NCI-H82 treated with DMSO at 0.1 percent for 48 hours (cell line): ENCODE measurements at regions not wholly inside any gene's neighbourhood (a gene's known extent, or its start where the extent isn't known, plus 50 kb on each side); places are given as distances from the start of the nearest gene placed in this dataset.

ENCODE experiments used
- DNase-seq: peaks from one replicate; lab custom pipeline; 2025; ENCODE audit not compliant: unreplicated experiment; lab: John Stamatoyannopoulos, UW

DNA sequence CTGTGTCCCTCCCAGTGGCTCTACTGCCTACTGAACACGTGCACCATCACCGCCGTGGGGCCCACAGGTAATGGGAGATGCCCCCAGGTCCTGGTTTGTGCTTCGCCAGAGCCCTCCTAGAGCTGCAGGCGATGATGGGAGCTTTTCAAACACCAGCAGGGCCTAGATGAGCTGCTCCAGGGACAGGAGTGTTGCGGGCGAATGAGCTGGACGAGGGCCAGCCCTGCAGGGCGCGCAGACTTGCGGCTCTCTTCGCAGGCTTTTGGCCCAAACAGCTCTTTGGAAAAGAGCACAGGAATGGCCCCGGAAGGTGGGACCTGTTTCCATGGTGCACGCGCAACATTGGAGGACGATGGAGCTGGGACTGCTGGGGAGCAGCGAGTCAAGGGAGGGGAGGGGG lies 409.3 kb upstream of the SULF2 start:
- no peak for DNase-seq

DNA sequence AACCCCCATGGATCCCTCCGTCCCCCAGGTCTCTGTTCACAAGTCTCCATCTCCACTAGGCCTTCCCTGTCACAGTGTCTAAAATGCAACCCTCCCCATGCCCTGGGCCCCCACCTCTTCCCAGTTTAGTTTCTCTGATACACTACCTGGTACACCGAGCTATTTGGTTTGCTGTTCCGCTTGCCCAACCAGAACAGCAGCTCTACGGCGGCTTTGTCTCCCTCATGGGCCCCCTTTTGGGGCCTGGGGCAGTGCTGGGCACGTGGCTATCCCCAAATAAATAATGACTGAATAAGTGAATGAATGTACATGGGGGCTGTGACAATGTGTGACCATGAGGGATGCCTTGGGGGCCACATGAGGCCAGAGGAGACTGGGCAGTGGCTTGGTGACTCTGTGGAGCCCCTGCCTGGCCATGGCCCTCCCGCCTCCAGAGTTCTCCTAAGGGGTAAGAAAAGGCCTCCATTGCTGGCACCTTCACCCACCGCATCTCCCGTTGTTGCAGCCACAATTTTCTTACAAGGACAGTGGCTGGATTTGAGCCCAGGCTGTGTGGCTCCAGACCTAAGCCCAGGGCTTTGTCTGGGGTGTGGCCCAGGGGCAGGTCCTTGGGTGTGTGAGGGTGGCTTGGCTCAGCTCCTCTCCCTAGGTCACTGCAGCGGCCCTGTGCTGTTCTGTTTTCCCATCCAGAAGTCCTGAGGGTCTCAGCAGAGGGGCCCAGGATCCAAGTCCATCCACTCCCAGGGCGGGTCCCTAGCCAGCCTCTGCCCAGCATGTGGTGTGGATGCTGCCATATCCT lies 408.5 kb upstream of the SULF2 start:
- no peak for DNase-seq

DNA sequence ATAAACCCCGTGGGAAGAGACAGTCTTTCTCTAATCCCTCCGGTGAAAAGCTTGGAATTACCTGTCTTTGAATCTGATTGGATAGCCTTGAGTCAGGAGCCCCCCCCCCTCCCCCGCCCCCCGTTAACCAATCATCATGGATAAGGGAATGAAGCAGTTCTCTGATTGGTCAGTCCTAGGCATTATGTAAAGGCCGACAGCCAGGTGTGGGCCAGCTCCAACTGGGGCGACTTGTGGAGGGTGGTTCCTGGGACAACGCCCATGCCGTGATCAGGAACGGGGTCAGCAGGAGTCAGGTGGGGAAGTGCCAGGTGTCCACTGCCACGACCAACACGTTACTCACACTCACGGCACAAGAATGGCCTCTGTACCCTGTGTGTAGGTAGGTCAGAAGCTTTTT lies 406.8 kb upstream of the SULF2 start:
- DNase-seq: no peak

DNA sequence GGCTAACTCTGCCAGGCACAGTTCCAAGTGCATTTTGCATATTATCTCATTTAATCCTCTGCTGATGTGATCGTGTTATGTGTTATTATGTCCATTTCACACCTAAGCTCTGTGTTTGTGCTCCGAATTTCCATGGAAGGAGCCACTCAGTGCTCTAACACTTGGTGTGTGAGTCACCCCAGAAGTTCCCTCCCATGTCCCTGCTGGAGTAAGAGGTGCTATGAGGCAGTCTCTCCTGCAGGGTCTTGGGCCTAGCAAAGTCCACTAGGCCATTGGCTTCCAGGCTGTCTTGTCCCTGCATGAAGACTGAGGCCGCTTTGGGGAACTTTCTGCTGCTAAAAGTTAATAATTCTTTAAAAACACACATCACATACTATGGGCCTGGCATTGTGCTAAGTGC lies 405.9 kb upstream of the SULF2 start:
- peak; percentile 38 for DNase-seq

DNA sequence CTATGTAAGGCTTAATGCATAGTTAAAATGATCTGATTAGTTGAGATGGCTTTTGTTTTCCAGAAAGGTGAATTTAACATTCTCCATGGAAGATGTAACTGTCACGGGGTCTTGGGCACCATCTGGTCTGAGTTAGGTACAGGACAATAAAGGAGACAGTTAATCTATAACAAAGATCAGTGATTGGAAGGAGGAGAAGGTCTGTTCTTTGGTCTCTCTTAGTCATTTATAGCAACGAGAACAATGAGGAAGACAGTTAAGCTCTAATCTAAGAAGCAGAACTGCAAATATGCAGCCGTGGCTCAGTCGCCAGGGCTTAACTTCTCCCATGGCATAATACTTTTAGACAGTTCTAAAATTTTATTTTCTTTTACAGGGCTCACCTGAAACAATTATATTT lies 405.5 kb upstream of the SULF2 start:
- peak; percentile 74 for DNase-seq

DNA sequence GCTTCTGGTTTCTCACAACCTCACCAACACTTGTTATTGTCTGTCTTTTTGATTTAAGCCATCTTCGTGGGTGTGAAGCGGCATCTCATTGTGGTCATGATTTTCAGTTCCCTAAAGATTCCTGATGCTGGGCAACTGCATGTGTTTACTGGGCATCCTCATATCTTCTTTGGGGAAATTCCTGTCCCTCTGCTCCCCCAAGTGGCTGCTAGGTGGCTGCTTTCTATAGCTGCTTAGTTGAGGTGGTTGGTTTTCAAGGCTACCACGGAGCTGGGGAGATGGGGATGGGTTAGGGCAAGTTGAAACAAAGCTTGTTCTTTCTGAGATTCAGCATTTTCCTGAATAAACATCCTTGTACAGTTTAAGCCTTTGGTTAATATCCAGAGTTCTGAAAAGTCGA lies 403.9 kb upstream of the SULF2 start:
- no peak for DNase-seq

DNA sequence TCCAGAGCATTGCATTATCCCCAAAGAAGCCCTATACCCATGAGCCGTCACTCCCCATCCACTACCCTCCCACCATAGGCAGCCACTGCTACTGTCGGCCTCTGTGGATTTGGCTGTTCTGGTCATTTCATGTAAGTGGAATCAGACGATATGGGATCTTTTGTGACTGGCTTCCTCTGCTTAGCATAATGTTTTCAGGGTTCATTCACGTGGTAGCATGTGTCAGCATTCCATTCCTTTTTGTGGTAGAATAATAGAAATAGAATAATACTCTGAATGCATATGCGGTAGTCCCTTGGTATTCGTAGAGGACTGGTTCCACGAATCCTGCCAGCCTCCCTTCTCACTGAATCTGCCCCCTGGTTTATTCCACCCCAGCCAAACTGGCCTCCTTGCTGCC lies 402.6 kb upstream of the SULF2 start:
- no peak for DNase-seq

DNA sequence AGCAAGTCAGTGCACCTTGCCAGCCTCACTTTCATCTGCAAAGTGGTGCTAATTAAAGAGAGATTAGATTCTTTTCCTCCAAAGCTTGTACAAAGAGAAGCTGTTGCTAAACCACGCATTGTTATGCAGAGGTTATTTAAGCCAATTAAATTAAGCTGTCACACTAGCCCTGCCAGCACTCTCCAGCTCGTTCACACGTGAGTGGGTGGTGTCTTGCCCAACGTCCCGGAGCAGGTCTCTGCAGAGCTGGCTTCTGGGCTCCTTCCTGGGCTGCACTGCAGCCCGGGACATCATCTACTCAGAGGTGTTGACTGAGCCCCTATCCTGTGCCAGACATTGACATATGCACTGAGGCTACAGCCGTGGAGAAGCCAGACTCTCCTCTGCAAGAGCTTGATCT lies 401.6 kb upstream of the SULF2 start:
- peak; percentile 79 for DNase-seq

DNA sequence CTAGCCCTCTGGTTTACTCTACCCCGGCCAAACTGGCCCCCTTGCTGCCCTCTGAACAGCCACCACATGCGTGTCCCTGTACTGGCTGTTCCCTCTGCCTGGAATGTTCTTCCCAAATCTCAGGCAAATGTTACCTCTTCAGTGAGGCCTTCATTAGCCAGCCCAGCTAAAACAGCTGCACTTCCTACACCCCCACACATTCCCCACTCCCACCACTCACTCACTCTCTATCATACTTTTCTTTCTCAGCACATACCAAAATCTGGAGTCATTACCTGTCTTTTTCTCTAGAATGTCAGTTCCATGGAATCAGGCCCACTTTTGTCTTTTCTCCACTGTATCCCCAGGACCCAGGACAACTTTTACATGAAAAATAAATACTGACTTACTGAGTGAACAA lies 401.2 kb upstream of the SULF2 start:
- no peak for DNase-seq

DNA sequence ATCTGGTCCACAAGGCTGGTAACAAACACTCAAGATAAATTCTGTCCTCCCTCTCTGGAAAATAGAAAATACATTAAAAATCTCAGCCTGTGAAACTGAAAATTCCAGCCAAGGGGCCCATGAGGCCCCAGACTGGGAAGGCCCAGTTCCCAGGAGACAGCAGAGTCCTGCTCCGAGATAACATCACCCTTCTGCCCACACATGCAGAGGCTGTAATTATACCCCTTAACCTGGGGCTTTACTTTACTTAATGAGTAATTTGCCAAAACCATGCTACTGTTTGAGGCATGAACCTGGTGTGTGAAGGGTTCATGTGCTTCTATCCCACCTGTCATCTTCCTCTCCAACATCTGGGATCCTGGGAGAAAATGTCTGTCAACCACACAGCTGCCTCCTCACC lies 398.9 kb upstream of the SULF2 start:
- DNase-seq: no peak

DNA sequence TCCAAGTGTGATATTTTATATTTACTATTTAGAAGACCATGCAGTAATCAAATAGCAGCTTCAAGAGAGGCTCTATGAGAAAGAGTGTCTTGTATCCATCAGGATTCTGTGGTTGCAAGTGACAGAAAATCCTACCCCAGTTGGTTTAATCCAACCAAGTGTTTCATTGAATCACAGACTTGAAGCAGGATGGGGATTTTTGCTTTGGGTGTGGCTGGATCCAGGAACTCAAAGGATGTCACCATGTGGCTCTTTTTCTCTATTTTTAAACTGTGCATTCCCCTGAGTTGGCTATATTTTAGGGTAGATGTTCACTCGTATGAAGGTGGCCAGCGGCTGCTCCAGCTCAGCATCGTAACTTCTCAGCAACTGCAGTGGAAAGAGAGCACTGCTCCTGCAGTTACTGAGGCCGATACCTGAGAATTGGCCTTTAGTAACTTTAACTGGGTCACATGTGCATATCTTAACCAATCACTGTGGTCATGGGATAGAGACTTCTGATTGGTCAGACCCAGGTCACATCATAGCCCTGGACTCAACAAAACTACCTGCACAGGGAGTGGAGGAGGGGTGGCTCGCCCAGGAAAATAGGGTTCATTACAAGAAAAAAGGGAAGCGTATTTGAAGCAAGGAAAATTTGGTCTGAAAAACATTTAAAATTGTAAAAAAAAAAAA lies 396.1 kb upstream of the SULF2 start:
- no peak for DNase-seq

DNA sequence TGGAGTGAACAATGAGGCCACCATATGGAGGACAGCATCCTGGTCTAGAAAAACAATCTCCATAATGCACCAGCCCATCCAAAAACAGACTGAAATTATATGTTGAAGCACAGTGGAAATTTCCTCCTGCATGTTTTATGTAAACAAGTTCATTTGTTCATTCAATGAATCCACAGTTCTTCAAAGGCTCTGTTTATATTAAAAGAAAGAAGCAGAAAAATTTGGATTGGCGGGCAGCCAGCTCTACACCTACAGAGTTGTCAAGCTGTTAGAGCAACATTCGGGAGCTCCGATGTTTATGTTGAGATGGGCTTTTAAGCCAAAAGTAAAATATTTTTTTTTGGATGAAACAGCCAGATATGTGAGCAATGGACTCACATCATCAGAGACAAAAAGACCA lies 395.3 kb upstream of the SULF2 start:
- no peak for DNase-seq

DNA sequence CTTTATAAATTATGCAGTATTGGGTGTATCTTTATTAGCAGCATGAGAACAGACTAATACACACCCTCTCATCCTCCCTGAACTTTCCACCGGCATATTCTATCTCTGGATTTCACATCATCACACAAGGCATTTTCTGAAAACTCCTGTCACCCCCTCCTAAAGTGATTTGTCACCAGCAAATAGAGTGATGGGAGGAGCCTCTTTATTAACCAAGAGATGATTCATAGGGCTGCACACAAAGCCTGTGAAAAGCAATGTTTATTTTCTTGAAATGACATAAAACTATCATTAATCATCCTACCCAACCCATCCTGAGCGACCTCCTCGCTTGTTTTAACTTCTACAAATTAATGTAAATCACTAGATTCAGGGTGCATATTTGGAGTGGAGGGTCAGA lies 394.7 kb upstream of the SULF2 start:
- DNase-seq: no peak

DNA sequence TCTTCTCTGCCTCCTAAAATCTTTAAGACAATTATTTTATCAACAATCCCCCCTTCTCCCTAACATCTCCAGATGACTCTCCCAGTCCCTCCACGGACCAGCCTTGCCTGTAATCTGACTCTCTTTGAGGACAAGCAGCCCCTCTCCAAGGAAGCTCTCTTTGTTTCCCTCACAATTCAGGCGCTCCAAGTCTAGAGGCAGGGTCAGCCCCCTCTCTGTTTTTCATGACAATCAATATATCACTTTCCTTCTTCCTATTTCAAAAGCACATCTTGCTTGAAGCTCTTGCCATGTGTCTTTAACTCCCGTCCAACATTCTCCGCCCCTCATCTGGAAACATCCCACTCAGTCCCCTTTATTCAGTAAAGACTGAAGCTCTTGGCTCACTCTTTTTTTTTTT lies 393.4 kb upstream of the SULF2 start:
- DNase-seq: no peak

DNA sequence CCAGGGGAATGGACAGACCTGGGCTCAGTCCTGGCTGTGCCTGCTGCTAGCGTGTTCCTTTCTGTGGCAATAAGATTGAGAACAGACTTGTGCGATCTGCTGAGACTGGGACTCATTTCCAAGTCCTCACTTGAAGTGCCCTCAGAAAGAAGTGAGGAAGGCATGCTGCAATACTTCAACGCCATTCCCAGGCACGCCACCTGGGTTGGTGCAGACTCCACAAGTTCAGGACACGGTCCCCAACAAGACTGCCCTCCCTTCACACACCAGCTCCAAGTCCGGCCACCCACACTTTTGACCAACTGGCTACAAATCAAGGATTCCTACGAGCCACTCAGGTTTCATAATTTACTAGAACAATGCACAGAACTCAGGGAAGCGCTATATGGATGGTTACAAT lies 391.8 kb upstream of the SULF2 start:
- DNase-seq: no peak

DNA sequence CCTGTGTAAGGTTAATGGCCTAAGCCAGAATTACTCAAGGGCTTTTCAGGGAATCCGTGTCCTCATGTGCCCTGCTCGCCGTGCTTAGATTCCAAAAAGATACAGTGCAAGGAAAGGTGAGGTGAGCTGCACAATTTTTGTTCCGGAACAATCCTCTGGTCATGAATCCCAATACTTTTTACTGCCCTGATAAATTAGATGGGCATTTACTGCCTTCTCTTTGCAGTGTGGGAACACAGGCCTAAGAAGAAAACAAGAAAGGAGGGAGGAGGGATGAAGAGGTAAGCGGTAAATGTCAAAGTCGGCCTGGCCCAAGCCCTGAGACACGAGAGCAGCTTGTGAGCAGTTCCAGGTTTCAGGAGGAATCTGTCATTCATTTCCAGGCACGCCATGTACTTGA lies 390.9 kb upstream of the SULF2 start:
- no peak for DNase-seq

DNA sequence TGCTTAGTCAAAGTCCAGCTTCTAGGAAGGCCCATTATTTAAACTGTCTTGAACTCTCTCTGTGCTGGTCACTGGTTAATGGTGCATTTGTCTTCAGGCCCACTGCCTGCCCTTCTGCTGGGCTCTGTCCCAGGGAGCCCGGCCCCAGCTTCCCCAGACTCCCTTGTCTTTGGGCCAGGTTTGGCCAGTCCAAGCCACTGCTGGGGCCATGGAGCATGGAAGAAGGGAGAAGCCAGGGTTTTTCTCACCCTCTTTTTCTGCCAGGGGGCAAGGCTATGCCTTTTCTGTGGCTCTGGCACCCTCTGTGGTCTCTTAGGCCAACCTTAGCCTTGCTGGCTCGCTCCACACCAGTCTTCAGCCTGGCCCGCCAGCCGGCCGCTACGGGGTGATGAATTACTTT lies 390.0 kb upstream of the SULF2 start:
- no peak for DNase-seq

DNA sequence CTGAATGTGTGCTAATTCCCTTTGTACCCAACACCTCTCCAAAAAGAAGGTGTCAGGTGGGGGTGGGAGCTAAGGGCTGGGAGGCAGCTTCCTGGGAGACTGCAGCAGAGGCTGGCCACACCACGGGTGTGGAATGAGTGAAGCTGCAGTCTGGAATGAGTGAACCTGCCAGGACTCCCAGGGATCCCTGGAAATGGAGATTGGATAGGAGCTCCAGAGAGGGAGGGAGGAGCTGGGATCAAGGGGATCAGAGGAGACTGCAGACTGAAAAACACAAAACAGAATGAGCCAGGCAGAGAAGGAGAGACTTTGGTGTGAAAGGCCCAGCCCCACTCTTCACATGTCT lies 387.0 kb upstream of the SULF2 start:
- no peak for DNase-seq

DNA sequence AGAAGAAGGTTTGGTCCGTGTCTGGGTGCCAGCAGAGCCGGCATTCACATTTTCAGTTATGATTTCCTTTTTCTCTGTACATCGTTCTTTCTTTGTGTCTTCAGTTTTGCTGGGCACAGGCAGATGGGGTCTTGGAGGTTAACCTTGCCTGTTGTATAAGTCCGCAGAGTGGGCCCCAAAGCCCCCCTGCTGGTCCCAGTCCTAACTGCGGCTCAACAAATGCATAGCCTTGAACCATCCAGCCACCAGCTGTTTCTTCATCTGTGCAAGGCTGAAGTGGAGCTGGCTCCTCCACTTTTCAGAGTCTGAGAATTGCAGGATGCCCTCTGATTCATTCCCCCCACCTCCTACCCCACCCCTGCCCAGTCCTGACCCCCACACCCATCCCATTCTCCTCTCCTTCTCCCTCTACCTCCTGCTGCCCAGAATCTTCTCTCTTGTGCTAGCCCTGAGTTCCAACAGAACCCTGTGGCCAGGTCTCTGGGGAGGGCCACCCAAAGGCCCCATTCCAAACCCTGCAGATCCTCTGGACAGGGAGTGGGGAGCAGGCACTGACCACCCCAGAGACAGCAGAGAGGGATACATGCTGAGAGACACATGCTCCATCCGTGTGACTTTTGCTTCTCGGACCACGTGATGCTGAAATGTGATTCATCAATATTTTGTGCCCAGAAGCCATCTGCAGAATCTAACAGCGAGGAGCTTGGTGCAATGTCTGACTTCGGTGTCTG lies 386.5 kb upstream of the SULF2 start:
- DNase-seq: no peak

DNA sequence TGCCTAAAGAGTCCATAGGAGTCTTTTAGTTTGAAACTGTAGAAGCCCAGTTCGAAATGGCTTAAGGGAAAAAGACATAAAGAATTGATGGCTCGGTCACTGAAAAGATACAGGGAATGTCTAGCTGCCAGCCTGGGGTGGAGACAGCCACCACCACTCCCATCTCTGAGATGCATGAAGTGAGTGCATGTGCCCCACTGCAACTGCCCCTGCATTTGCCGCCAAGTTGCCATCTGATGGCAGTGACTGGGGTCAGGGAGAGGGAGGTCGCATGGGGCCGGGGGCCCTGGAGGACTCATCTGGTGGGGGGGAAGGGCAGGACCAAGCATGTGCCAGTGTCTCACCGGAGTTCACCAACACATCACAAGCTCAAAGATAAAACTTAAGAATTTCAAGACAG lies 385.8 kb upstream of the SULF2 start:
- no peak for DNase-seq

DNA sequence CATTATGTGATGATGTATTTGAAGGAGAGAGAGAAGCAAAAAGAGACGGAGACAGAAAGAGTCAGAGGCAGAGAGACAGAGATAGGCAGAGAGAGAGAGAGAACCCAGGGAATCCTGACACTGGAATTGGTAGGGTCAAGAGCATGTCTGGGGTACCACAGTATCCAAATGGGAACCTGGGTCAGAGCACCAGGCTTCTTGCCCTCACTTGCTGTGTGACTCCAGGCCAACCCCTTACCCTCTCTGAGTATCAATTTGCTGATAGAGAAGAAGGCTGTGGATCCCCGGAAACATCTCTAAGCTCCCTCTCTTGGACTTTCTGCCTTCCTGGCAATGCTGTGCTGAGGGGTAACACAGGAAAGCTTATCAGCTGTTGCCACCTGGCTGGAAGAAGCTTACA lies 385.3 kb upstream of the SULF2 start:
- DNase-seq: no peak

DNA sequence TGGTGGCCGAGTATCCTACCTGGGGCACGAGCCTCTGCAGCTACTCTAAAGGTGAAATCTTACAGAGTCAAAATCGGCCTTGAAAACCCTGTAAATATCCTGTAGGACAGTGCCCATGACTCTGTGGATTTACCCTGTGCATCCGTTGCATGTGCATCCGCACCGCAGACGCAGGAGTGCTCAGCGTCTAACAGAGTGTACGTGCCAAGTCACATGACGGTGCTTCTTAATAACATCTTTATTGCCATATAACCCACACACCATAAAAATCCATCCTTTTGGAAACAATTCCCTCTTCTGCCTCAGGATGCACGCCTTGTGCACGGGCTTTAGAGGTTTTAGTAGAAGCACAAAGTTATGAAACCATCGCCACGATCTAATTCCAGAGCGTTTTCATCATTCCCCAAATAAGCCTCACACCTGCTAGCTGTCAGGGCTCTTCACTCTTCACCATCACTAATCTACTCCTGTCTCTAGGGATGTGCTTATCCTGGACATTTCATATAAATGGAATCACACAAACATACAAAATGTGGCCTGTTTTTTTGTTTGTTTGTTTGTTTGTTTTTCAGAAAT lies 384.5 kb upstream of the SULF2 start:
- no peak for DNase-seq
